Ascending aorta (tissue), 2 donors: ENCODE measurements at regions not wholly inside any gene's neighbourhood (a gene's known extent, or its start where the extent isn't known, plus 50 kb on each side); places are given as distances from the start of the nearest gene placed in this dataset.

Experiments used
- DNase-seq, 2 donors: peaks; one replicate each; pipeline ENCODE4 v3.0.0-alpha.2; 2019; ENCODE audit warnings: low spot score in 2 of 2
- H3K27ac ChIP-seq, 2 donors: fragments of 200-600 bp; sonication (generic); one replicate each; pipeline ENCODE4 v1.5.1; 2016 to 2017; ENCODE audit warnings: mild to moderate bottlenecking in 1 of 2
- H3K27me3 ChIP-seq: fragments of 200-600 bp; sonication (generic); one replicate; pipeline ENCODE4 v1.5.1; 2017
- H3K36me3 ChIP-seq, 2 donors: fragments of 200-600 bp; sonication (generic); one replicate each; pipeline ENCODE4 v1.5.1; 2016
- H3K4me1 ChIP-seq, 2 donors: fragments of 200-600 bp; sonication (generic); one replicate each; pipeline ENCODE4 v1.5.1; 2016 to 2017; ENCODE audit warnings: mild to moderate bottlenecking in 1 of 2
- H3K4me3 ChIP-seq, 2 donors: fragments of 200-600 bp; sonication (generic); one replicate each; pipeline ENCODE4 v1.5.1; 2016 to 2017; ENCODE audit warnings: mild to moderate bottlenecking in 1 of 2
- H3K9me3 ChIP-seq, 2 donors: fragments of 200-600 bp; sonication (generic); one replicate each; pipeline ENCODE4 v1.5.1; 2016
- intact Hi-C: fragments of 100-400 bp; cut with DNase I; formaldehyde crosslinking; loops from one replicate; pipeline ENCODE4 v1.15.1; 2023
- TF ChIP-seq, protein P1 (sequence below), 3 experiments: fragments of 200-600 bp in 2 of 3; fragments of 450-650 bp in 1 of 3; sonication (generic) in 2 of 3; IDR thresholded peaks; one replicate each; pipeline ENCODE4 v1.5.1; 2016 to 2019; ENCODE audit warnings: antibody characterized with exemption in 3 of 3, mild to moderate bottlenecking in 1 of 3, moderate library complexity in 1 of 3

DNA sequence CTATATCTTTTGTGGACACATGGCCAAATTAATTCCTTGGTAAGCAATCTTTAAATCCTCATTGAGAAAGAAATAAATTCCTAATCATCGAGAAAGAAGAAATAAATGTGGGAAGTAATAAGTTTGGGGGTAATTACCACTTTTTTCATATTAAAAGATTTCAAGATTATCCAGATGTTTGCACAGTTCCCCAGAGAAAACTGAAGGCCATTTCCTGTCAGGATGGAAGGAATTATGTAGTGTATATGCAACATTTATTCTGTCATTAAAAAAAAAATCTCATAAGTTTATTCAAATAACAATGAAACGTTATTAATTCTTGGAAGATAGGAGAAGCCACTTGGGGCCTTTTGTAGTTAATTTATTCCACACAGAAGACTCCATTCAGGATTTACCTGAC is 385.6 kb upstream of the NR3C2 start:
- DNase-seq = no peak
- intact Hi-C loops = no loop called here
- Histone ChIP-seq H3K4me1 (no peaks in the 10 kb centered on the region), H3K4me3 (no peak overlapping the region), H3K36me3 (no peaks in the 10 kb centered on the region), H3K9me3 (no peaks in the 10 kb centered on the region), H3K27me3 (no peaks in the 10 kb centered on the region), H3K27ac (no peak overlapping the region)
- TF ChIP-seq, protein P1, sequence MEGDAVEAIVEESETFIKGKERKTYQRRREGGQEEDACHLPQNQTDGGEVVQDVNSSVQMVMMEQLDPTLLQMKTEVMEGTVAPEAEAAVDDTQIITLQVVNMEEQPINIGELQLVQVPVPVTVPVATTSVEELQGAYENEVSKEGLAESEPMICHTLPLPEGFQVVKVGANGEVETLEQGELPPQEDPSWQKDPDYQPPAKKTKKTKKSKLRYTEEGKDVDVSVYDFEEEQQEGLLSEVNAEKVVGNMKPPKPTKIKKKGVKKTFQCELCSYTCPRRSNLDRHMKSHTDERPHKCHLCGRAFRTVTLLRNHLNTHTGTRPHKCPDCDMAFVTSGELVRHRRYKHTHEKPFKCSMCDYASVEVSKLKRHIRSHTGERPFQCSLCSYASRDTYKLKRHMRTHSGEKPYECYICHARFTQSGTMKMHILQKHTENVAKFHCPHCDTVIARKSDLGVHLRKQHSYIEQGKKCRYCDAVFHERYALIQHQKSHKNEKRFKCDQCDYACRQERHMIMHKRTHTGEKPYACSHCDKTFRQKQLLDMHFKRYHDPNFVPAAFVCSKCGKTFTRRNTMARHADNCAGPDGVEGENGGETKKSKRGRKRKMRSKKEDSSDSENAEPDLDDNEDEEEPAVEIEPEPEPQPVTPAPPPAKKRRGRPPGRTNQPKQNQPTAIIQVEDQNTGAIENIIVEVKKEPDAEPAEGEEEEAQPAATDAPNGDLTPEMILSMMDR (IDR thresholded peaks at IDR 0.05) = no peak

DNA sequence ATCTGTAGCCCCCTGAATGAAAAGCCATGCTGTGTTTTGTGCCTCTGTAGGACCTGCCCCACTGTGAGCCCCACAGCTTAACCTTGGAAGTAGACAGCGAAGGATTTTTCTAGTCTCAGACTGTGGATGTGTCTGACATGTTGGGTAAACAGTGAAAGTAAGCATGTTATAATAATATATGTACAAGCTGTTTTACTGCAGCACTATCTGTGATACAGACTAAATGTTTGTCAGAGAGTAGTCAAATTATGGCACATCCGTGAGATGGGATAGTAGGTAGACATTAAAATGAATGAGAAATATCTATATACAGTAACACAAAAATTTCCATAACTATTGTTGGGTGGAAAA is 381.2 kb upstream of the NR3C2 start:
- Histone ChIP-seq H3K4me3 (no peak overlapping the region), H3K36me3 (no peaks in the 10 kb centered on the region), H3K27me3 (no peaks in the 10 kb centered on the region), H3K9me3 (no peaks in the 10 kb centered on the region), H3K27ac (no peak overlapping the region), H3K4me1 (no peaks in the 10 kb centered on the region)
- intact Hi-C loops = no loop called here
- no peak for DNase-seq
- TF ChIP-seq, protein P1 (IDR thresholded peaks at IDR 0.05) = no peak

DNA sequence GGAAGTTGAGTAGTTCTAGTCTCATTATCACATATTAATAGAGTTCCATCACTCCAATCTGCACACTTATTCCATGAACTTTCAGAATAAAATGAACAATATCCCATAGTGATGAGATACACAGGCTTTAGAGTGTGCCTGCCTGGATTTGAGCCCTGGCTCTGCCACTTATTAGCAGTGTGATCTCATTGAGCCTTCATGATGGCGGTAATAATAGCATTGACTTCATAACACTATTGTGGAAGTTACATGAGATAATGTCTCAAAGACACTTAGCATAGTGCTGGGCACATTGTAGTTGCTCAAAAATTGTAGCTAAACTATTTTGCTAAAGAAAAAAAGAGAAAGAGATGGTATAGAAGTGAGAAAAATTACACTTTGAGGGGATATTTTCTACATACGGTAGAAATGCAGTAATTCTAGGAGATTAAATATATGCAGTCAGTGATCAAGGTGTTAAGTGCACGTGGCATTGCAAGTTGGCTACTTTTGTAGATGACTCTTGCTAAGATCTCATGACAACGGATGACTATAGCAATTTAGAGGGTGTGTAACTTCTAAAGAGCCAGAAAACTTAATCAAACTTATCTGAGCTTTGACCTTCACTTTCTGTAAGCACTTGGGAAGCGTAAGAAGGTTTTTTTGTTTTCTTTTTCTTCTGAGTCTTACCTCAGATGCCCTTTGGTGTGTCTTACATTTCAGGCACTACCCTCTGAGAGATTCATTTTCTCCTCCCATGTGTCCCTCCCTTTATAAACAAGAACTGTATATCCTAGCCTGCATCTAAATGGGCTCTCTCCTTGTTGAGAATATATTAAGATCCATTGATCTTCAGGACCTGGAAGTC is 380.6 kb upstream of the NR3C2 start:
- intact Hi-C loops = no loop called here
- no peak overlapping the region for H3K27ac ChIP-seq
- no peaks in the 10 kb centered on the region for H3K27me3 ChIP-seq
- DNase-seq = no peak
- no peaks in the 10 kb centered on the region for H3K36me3 ChIP-seq
- H3K4me1 ChIP-seq = no peaks in the 10 kb centered on the region
- TF ChIP-seq, protein P1 (IDR thresholded peaks at IDR 0.05) = no peak
- H3K4me3 ChIP-seq = no peak overlapping the region
- H3K9me3 ChIP-seq = no peaks in the 10 kb centered on the region

DNA sequence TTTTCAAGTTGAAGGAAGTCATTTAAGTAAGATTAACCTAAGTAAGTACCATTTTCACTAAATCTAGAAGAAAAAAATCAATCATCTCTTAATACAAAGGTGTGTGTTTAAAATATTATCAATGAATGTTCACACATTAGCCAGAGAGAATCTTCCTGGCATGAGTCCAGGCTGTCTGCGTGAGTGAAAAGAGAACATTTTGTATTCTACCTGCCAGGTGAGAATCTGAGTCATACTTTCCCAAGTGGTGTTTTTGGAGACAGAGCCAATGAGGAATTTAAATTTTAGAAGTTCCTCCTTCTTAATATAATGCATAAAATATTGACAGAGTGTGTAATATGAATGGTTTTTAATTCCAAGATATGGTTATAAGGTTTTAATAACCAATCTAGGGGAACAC is 371.8 kb upstream of the NR3C2 start:
- Histone ChIP-seq H3K27me3 (no peaks in the 10 kb centered on the region), H3K4me3 (no peak overlapping the region), H3K27ac (no peak overlapping the region), H3K4me1 (no peaks in the 10 kb centered on the region), H3K9me3 (peaks cover 0 to 5% of the 10 kb centered on the region in 2 donors), H3K36me3 (no peaks in the 10 kb centered on the region)
- no peak for DNase-seq
- TF ChIP-seq, protein P1 (IDR thresholded peaks at IDR 0.05) = no peak
- intact Hi-C loops = no loop called here

DNA sequence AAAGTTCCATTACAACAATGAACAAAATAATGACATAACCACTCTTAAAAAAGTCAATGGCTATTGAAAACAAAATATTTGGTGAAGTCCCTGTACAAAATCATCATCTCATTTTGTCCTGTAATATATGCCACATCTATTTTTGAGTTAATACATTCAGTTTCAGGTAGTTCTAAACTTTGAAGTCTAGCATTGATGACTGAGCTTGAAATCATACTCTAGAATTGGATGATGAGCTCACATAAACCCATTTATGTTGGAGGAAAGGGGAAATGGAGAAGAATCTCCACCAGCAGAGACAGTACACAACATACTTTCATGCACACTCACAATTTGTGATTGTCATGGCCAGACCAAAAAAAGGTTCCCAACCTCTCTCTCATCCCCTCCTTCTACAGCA is 371.1 kb upstream of the NR3C2 start:
- intact Hi-C loops = no loop called here
- TF ChIP-seq, protein P1 (IDR thresholded peaks at IDR 0.05) = no peak
- H3K27me3 ChIP-seq = no peaks in the 10 kb centered on the region
- no peaks in the 10 kb centered on the region for H3K4me1 ChIP-seq
- H3K36me3 ChIP-seq = no peaks in the 10 kb centered on the region
- H3K27ac ChIP-seq = no peak overlapping the region
- no peak overlapping the region for H3K4me3 ChIP-seq
- peaks cover 0 to 5% of the 10 kb centered on the region in 2 donors for H3K9me3 ChIP-seq
- DNase-seq = no peak
